HG03280 (cell line): ENCODE measurements at regions not wholly inside any gene's neighbourhood (a gene's known extent, or its start where the extent isn't known, plus 50 kb on each side); places are given as distances from the start of the nearest gene placed in this dataset.
"Not testable (repeated sequence)": the region's sequence is repeated elsewhere in the genome, so short reads cannot be mapped to it uniquely, and the experiment has no call there.

Experiments used
- ATAC-seq: cut with Tn5 transposase; IDR thresholded peaks from one replicate; pipeline ENCODE4 v1.9.1; 2021; ENCODE audit warnings: mild to moderate bottlenecking, moderate library complexity; ENCODE audit not compliant: unreplicated experiment

DNA sequence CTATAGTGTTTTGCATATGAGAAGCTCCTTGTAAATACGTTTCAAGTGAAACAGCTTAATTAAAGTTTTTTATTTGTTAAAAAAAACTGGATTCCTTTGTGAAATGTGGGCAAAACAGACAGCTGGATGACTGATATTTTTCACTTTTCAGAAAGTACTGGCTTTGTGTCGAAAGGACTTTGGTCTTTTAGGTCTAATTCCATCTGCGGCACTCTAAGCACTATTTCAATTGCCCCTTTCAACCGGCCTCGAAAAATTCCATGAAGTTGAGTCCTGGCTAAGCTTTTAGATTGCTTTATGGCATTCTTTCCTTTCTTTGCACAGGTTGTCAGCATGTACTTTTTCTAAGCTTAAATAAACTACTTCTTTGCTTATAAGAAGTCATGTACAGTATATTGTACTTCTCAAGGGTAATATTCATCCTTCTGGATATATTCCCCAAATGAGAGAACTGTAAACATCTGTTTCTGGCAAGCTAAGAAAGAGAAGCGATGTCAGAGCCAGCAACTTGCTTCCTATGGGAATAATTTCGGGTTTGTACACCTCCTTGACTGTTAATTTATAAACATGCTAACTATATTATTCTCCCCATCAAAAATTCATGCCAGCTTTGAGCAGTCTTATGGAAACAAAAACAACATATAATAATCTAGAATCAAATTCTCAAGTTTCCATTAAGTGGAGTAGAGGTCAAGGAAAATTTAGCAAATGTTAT is 611.3 kb downstream of the ETNK1 start:
- no peak for ATAC-seq

DNA sequence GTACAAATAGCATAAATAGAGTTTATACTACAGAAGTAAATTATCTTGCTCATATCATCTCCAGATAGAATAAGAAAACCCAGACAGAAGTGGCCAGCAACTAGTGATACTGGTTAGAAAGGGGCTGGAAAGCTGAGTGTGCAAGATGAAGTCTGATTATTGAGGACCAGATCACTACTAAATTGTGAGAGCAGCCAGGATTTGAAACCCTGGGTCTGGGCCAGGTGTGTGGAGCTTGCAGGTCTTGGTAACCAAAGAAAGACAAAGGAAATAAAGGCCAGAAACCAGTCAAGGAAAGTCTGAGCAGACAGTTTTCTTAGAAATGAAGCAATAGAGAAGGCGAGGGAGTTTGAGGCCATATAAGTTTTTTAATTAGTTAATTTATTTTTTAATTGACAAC is 611.8 kb downstream of the ETNK1 start:
- no peak for ATAC-seq

DNA sequence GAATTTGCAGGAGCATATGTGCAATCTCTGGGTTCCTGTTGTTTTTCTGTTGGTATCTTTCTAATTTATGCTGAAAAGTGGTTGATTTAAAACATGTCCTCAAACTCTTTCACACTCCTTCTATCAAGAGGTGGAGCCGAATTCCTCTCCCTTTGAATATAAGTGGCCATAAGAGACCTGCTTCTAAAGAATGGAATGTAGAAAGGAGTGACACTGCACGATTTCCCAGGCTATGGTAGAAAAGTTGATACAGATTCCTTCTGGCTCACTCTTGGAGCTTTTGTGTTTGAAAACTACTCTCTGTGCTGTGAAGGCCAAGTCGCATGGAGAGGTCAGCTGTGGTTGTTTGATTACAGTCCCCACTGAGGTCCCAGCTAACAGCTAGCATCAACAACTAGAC is 613.2 kb downstream of the ETNK1 start:
- no peak for ATAC-seq

DNA sequence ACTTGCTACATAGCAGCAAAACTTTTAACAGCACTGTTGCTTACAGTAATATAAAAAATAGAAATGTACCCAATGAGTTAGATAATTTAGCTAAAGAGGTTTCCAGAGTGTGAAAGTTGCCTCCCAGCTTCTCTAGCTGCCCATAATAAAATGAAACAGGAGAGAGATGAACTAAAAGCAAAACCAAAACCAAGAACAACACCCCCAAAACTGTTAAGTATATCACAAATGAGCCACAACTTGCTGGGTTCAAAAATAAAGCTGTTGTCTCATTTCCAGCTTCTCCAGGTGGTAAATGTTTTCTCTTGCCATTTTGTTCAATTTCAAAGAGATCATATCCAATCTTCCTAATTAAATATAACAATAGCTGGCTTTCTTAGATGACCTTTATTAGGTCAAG is 614.0 kb downstream of the ETNK1 start:
- no peak for ATAC-seq

DNA sequence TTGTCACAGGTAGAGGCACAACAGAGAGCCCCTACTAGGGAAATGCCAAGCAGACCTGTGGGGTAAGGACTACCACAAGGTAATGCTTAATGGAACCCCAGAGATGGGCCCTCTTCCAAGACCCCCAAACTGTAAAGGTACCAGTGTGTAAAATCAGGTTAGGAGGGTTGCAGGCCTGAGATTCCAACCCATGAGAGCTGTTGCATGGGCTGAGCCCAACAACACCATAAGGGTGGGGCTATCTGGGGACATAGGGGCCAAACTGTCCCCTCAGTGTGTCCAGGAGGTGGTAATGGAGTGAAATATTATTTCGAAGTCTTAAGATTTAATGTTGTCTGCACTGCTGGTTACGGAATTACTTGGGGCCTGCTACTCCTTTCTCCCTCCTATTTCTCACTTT is 620.2 kb downstream of the ETNK1 start:
- ATAC-seq = no peak

DNA sequence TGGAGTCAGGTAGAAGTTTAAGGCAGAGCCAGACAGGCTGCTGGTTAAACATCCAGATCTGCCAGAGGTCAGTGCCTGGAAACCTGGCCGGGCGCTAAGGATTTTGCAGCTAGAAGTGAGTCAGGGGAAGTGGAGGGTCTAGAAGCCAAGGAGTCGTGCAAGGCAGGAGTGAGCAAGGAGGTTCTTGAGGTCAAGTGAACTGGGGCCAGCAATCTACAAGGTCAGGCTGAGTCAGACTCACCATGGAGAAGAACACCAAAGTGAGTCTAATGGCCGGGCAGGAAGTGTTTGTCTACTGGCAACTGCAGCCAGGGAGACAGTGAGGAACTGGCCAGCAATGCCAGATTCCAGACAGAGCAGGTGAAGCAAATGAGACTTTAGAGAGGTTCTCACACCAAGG is 628.2 kb downstream of the ETNK1 start:
- no peak for ATAC-seq

DNA sequence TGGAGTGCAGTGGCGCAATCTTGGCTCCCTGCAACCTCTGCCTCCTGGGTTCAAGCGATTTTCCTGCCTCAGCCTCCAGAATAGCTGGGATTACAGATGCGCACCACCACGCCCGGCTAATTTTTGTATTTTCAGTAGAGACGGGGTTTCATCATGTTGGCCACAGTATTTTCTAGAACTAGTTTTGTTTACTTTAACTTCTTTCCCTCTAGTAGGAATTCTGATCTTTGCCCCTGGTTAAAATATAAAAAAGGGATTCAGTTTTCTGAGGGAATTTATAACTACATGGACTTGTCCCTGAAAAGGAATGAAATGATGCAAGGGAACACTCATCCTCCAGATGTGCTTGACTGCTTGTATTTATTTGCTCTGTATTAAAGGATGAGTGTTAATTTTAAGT is 628.9 kb downstream of the ETNK1 start:
- ATAC-seq = not testable (repeated sequence)

DNA sequence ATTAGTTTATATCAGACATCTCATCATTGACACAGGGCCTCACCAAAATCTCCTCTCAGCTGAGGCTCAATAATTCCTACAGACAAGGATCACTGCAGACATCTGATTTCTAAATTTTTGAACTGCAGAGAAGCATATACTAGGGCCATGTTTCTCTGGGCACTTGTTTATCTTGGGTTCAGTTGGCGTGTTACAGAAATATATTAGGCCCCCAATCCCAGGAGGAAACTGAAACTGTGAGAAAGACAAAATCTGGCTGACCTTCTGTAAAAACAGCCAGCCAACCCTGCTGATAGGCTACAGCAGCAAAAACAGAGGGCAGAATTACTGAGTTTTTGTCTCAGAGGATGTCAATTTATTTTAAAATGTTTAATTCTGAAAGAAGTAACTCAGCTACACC is 634.6 kb downstream of the ETNK1 start:
- no peak for ATAC-seq

DNA sequence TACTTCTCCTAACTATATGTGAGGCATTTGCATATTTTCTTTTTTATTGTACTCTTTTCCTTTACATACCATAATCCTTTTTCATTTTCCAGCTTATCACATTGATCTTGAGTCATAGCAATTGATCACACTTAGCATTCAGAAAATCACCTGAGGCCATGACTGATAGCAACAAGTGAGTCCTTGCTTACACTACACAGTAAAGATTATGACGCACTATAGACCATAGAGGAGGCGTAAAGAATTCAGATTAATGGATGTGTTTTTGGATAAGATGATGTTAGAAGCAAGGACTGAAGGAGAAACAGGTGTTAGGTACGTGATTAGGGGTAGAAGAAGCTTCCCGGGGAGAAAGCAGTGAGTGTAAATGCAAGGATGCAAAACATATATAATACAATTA is 637.7 kb downstream of the ETNK1 start:
- ATAC-seq = no peak

DNA sequence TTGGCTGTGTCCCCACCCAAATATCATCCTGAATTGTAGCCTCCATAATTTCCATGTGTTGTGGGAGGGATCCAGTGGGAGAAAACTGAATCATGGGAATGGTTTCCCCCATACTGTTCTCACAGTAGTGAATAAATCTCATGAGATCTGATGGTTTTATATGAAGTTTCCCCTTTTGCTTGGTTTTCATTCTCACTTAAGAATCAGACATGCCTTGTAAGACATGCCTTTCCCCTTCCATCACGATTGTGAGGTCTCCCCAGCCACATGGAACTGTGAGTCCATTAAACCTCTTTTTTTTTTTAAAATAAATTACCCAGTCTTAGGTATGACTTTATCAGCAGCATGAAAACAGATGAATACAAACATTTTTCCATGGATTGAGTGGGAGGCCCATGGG is 652.9 kb downstream of the ETNK1 start:
- no peak for ATAC-seq

DNA sequence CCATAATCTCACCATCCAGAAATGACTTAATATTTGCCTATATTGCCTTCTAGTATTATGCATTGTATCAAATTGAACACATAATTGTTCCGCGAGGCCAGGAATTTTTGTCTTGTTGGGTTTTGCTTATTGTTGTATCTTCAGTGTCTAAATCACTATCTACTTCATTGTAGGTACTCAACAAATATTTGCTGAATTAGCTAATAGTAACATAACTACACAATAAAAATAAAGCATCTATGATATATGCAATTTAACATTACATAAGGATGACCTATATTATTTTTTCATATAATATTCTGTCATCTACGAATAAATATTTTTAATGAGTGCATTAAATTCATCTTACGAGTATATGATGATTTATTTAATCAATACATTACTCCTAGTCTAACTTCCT is 656.3 kb downstream of the ETNK1 start:
- no peak for ATAC-seq

DNA sequence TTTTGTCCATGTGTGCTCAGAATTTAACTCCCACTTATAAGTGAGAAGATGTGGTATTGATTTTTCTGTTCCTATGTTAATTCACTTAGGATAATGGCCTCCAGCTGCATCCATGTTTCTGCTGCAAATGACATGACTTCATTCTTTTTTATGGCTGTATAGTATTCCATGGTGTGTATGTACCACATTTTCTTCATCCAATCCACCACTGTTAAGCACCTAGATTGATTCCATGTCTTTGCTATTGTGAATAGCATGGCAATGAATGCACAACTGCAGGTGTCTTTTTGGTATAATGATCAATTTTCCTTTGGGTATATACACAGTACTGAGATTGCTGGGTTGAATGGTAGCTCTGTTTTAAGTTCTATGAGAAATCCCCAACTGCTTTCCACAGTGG is 657.7 kb downstream of the ETNK1 start:
- no peak for ATAC-seq

DNA sequence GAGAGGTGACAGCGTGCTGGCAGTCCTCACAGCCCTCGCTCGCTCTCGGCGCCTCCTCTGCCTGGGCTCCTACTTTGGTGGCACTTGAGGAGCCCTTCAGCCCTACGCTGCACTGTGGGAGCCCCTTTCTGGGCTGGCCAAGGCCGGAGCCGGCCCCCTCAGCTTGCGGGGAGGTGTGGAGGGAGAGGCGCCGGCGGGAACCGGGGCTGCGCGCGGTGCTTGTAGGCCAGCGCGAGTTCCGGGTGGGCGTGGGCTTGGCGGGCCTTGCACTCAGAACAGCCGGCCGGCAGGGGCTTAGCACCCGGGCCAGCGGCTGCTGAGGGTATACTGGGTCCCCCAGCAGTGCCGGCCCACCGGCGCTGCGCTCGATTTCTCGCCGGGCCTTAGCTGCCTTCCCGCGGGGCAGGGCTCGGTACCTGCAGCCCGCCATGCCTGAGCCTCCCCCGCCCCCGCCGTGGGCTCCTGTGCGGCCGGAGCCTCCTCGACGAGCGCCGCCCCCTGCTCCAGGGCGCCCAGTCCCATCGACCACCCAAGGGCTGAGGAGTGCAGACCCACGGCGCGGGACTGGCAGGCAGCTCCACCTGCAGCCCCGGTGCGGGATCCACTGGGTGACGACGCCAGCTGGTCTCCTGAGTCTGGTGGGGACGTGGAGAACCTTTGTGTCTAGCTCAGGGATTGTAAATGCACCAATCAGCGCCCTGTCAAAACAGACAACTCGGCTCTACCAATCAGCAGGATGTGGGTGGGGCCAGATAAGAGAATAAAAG is 661.0 kb downstream of the ETNK1 start:
- ATAC-seq = not testable (repeated sequence)

DNA sequence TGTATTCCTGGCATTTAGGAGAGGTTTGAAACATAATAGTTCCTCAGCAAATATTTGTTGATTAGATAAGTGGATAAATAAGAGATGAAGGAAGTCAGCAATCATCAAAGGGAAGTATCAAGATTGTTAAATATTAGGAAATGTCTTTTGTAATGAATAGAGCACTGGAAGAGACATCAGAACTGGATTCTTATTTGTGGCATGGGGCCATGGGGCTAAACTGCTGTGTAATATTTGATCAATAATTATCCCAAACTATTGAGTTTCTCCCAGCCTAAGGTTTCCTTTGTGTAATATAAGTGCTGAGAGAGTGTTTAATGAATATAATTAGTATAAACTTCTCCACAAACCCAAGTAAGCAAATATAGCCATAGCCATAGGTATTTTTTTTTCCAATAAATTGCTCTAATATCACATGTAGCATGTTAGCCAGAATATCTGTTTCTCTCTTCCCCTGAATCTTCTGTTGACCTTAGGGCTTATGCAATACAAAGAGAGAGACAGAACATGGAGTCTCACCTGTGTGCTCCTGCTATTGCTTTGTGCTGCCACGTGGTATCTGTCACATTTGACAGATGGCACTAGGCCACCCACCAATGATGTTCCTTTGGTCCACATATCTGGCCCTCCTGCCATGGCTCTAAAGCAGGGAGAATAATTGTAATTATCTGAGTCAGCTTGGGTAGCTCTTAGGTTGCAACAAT is 658.7 kb downstream of the SOX5 start:
- no peak for ATAC-seq

DNA sequence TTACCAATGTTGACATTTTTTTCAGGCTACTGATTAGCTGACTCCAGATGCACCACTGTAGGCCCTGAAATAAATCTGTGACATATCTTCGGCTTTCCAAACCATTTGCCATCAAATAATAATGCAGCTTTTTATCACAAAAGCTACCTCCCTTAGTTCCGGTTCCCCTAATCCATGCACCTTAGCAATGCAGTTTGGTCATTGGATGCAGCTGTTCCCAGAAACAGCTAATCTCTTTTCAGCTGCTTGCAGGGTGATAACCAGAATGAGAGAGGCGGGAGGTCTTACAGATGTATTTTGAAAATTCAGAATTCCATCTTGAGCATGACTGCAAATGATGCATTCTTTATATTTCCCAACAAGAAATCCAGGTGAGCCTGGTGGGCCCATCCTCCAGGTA is 646.2 kb downstream of the SOX5 start:
- ATAC-seq = no peak

DNA sequence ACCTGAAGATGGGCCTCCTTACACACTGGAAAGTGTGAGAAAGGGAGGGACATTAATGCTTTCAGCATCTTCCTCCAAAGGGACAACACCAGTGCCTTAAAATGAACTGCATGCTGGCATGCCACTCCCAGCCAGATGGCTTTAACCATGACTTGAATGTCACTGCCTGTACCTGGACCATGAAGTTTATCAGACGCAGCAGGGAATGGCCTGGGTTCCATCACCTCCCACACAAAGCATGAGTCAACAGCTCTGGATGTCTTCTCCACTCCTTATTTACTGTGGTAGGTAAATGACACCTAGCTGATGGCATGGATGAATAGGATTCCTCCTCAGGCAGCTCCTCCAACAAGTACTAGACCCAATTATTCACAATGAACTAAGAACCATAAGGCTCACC is 645.6 kb downstream of the SOX5 start:
- no peak for ATAC-seq

DNA sequence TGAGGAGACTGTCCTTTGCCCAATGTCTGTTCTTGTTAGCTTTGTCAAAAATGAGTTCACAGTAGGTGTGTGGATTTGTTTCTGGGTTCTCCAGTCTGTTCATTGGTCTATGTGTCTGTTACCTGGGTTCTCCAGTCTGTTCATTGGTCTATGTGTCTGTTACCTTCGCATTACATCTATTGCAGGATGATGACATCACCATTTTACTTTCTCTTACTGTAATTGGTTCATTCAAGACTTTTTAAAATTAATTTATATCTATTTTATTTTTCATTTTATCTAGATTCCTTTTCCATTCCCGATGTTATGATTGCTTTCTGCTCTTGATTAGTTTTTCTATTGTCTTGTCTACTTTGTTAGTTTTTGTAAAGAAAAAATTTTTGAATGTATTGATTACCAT is 615.5 kb downstream of the SOX5 start:
- ATAC-seq = no peak

DNA sequence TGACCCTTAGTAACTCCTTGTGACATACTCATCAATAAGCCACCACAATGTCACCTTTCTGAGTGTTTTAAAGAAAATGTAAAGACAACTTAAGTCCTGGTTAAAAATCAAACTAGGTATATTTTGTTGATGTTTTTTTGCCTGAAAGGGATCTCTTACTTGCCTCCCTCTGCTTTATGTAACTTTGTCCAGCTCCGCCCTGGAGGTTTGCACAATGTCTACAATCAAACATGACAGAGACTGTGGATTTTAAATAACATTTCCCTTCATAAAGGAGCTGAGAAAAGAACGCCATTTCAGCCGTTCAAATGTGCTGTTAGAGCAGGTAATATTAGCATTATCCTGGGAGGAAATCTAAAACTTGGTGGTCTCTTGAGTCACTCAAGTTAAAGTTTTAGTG is 613.9 kb downstream of the SOX5 start:
- ATAC-seq = no peak

DNA sequence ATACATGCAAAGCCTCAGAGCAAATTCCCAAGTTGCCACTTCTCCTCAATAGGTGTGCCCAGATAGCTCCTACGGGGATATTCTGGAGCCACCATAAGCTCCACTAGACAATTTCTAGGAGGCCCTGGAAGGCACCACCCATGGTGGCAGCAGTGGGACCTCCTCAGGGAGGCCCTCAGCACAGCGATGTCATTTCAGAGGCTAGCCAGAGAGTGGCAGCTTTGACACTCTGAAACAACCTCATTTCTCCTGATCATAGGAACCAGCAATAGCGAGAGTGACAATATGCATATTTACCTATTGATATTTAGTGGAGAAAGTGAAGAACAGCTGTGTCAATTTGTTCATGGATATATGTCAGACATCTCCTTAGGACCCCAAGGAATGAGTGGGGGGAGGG is 612.3 kb downstream of the SOX5 start:
- ATAC-seq = no peak

DNA sequence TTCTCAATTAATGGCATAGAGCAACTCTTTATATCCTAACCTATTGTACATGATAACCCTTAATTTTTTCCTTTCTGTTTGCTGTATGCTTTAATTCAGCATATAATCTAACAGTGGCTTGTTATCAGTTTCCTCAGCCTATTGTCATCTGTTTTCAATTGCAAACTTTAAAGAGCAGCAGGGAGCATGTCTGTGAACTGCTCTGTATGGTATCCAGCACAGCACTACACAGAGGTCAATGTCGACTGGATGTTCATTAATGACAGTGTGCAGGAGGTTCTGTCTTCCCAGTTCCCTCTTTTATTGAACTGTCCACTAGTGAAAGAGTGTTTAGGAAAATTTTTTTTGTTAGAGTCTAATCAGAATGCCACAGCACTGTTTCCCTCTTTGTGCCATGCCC is 609.1 kb downstream of the SOX5 start:
- ATAC-seq = no peak

DNA sequence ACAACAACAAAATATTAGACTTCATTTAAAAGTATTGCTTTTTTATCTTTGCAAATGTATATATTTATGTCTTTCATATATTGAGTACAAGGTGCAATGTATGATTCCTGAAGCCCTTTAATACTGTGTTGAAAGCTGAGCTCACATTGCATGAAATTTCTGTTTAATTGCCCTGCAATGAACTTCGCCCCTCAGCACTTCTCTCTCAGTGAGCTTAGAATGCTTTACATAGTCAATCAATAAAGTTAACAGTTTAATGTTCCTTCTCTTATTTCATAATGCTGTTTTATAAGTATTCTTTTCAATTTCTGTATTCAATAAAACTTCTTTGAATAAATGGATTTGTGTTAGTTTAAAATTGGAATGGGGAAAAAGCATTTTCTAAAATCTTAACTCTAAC is 607.1 kb downstream of the SOX5 start:
- no peak for ATAC-seq

DNA sequence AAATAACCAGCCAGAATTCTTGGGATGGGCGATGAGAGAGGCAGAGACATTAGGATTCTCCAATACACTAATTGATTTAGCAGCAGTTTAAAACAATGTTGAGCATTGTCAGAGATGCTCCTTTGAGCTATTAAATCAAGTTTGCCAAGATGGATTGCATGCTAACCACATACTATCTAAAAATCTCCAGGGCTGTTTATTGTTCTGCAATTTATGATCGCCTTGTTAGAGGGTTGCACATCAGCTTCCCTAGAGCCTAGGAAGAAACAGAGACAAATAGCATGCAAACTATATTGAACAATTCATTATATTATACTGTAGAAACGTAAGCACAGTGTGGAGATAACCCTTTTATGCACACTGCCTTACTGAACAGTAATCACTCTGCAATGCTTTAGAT is 599.9 kb downstream of the SOX5 start:
- ATAC-seq = no peak
